ENCODE measurements at regions not wholly inside any gene's neighbourhood (a gene's known extent, or its start where the extent isn't known, plus 50 kb on each side); places are given as distances from the start of the nearest gene placed in this dataset.

DNA sequence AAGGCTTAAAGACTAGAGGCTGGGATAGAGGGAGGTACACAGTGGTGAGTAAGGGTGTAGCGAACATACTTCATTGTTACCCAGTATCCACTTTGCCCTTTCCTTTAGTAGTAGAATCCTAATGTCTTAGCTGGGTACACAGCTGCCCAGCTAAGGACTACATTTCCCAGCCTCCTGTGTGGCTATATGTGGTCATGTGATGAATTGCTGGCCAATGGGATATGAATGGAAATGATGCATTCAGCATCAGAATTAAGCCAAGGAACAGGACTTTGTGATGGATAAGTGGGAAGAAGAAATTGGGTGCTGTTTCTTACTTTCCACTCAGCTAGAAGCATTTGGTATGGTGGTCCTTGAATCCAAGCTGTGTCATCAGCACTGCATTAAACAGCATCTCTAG is 55.9 kb downstream of the FOXL1 start:
- Histone ChIP-seq H3K4me1 (ENCODE audit: control insufficient read depth, insufficient read depth, low read length) (no peaks in the 10 kb centered on the region), H3K27ac (ENCODE audit: extremely low read depth, low read depth, low read length) (no peak overlapping the region), H3K4me3 (ENCODE audit: low read depth, low read length) (no peak overlapping the region), H3K36me3 (ENCODE audit: control insufficient read depth in 2 of 2, insufficient read depth in 1 of 2, low read length in 2 of 2) (no peaks in the 10 kb centered on the region), H3K9me3 (ENCODE audit: control insufficient read depth, insufficient read depth, low read depth, low read length) (no peaks in the 10 kb centered on the region)
- TF ChIP-seq, protein P1, sequence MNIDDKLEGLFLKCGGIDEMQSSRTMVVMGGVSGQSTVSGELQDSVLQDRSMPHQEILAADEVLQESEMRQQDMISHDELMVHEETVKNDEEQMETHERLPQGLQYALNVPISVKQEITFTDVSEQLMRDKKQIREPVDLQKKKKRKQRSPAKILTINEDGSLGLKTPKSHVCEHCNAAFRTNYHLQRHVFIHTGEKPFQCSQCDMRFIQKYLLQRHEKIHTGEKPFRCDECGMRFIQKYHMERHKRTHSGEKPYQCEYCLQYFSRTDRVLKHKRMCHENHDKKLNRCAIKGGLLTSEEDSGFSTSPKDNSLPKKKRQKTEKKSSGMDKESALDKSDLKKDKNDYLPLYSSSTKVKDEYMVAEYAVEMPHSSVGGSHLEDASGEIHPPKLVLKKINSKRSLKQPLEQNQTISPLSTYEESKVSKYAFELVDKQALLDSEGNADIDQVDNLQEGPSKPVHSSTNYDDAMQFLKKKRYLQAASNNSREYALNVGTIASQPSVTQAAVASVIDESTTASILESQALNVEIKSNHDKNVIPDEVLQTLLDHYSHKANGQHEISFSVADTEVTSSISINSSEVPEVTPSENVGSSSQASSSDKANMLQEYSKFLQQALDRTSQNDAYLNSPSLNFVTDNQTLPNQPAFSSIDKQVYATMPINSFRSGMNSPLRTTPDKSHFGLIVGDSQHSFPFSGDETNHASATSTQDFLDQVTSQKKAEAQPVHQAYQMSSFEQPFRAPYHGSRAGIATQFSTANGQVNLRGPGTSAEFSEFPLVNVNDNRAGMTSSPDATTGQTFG (tag by site-specific recombination; IDR thresholded peaks at IDR 0.05; ENCODE audit: borderline replicate concordance), result no peak
- no peak for TF ChIP-seq ZSCAN16 (tag by site-specific recombination; IDR thresholded peaks at IDR 0.05)
- TF ChIP-seq GLI4 (tag by site-specific recombination; IDR thresholded peaks at IDR 0.05), result no peak
- no peak for TF ChIP-seq ZNF623 (tag by site-specific recombination; IDR thresholded peaks at IDR 0.05)
- TF ChIP-seq ZBTB17 (tag by site-specific recombination; IDR thresholded peaks at IDR 0.05), result no peak
- TF ChIP-seq YY1 (tag by site-specific recombination; IDR thresholded peaks at IDR 0.05), result no peak
- TF ChIP-seq ZNF768 (tag by site-specific recombination; IDR thresholded peaks at IDR 0.05), result no peak
- no peak for TF ChIP-seq KLF1 (tag by site-specific recombination; IDR thresholded peaks at IDR 0.05)
- no peak for TF ChIP-seq ZNF324 (tag by site-specific recombination; IDR thresholded peaks at IDR 0.05)
- no peak for TF ChIP-seq KLF7 (tag by site-specific recombination; IDR thresholded peaks at IDR 0.05; ENCODE audit: borderline replicate concordance)
- ChIA-PET CTCF (no interaction called here), POLR2A (no interaction called here)

- no peak overlapping the region for H3K27ac ChIP-seq (ENCODE audit: extremely low read depth, low read depth, low read length)
- no peaks in the 10 kb centered on the region for H3K9me3 ChIP-seq (ENCODE audit: control insufficient read depth, insufficient read depth, low read depth, low read length)
- H3K4me1 ChIP-seq (ENCODE audit: control insufficient read depth, insufficient read depth, low read length), result no peaks in the 10 kb centered on the region
- TF ChIP-seq ZNF18 (tag by site-specific recombination; IDR thresholded peaks at IDR 0.05) (no peak), ZNF266 (tag by site-specific recombination; IDR thresholded peaks at IDR 0.05; ENCODE audit: low read depth) (no peak), ZNF555 (tag by site-specific recombination; conservative IDR thresholded peaks at IDR 0.05) (no peak), ZNF610 (tag by site-specific recombination; IDR thresholded peaks at IDR 0.05; ENCODE audit: borderline replicate concordance) (no peak), EGR2 (tag by site-specific recombination; IDR thresholded peaks at IDR 0.05; ENCODE audit: low read depth) (no peak), ZBTB21 (tag by site-specific recombination; IDR thresholded peaks at IDR 0.05) (no peak), KLF9 (tag by site-specific recombination; IDR thresholded peaks at IDR 0.05; ENCODE audit: low read depth) (no peak), ZSCAN23 (tag by site-specific recombination; IDR thresholded peaks at IDR 0.05) (no peak), ZNF140 (tag by site-specific recombination; IDR thresholded peaks at IDR 0.05) (no peak), ZNF837 (tag by site-specific recombination; IDR thresholded peaks at IDR 0.05) (no peak), ZNF600 (tag by site-specific recombination; IDR thresholded peaks at IDR 0.05) (no peak), SP7 (tag by site-specific recombination; IDR thresholded peaks at IDR 0.05) (no peak), ZNF132 (tag by site-specific recombination; IDR thresholded peaks at IDR 0.05; ENCODE audit: borderline replicate concordance) (no peak), ZNF747 (tag by site-specific recombination; IDR thresholded peaks at IDR 0.05) (no peak), ZNF623 (tag by site-specific recombination; IDR thresholded peaks at IDR 0.05) (no peak), ZNF561 (tag by site-specific recombination; IDR thresholded peaks at IDR 0.05; ENCODE audit: borderline replicate concordance) (no peak), KLF16 (tag by site-specific recombination; IDR thresholded peaks at IDR 0.05) (no peak)
- TF ChIP-seq, protein P2, sequence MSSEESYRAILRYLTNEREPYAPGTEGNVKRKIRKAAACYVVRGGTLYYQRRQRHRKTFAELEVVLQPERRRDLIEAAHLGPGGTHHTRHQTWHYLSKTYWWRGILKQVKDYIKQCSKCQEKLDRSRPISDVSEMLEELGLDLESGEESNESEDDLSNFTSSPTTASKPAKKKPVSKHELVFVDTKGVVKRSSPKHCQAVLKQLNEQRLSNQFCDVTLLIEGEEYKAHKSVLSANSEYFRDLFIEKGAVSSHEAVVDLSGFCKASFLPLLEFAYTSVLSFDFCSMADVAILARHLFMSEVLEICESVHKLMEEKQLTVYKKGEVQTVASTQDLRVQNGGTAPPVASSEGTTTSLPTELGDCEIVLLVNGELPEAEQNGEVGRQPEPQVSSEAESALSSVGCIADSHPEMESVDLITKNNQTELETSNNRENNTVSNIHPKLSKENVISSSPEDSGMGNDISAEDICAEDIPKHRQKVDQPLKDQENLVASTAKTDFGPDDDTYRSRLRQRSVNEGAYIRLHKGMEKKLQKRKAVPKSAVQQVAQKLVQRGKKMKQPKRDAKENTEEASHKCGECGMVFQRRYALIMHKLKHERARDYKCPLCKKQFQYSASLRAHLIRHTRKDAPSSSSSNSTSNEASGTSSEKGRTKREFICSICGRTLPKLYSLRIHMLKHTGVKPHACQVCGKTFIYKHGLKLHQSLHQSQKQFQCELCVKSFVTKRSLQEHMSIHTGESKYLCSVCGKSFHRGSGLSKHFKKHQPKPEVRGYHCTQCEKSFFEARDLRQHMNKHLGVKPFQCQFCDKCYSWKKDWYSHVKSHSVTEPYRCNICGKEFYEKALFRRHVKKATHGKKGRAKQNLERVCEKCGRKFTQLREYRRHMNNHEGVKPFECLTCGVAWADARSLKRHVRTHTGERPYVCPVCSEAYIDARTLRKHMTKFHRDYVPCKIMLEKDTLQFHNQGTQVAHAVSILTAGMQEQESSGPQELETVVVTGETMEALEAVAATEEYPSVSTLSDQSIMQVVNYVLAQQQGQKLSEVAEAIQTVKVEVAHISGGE (tag by site-specific recombination; conservative IDR thresholded peaks at IDR 0.05; ENCODE audit: low read depth), result no peak
- TF ChIP-seq, protein P3, sequence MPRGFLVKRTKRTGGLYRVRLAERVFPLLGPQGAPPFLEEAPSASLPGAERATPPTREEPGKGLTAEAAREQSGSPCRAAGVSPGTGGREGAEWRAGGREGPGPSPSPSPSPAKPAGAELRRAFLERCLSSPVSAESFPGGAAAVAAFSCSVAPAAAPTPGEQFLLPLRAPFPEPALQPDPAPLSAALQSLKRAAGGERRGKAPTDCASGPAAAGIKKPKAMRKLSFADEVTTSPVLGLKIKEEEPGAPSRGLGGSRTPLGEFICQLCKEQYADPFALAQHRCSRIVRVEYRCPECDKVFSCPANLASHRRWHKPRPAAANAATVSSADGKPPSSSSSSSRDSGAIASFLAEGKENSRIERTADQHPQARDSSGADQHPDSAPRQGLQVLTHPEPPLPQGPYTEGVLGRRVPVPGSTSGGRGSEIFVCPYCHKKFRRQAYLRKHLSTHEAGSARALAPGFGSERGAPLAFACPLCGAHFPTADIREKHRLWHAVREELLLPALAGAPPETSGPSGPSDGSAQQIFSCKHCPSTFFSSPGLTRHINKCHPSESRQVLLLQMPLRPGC (tag by site-specific recombination; IDR thresholded peaks at IDR 0.05), result no peak
- H3K4me3 ChIP-seq (ENCODE audit: low read depth, low read length), result no peak overlapping the region
- CTCF ChIA-PET, result no interaction called here
- H3K36me3 ChIP-seq (ENCODE audit: control insufficient read depth in 2 of 2, insufficient read depth in 1 of 2, low read length in 2 of 2), result no peaks in the 10 kb centered on the region
- POLR2A ChIA-PET, result no interaction called here
These were observed 57.0 kb downstream of the FOXL1 start for GRCh38 chr16:86635176-86635876.
